Ishikawa (cell line): ENCODE measurements at regions not wholly inside any gene's neighbourhood (a gene's known extent, or its start where the extent isn't known, plus 50 kb on each side); places are given as distances from the start of the nearest gene placed in this dataset.

Source experiments
- CEBPB ChIP-seq: IDR thresholded peaks from 2 replicates; pipeline ENCODE4 v1.6.1; 2012
- CREB1 ChIP-seq: IDR thresholded peaks from 2 replicates; pipeline ENCODE4 v1.6.1; 2012; ENCODE audit warnings: low read depth
- EGR1 ChIP-seq: IDR thresholded peaks from 2 replicates; pipeline ENCODE4 v1.6.1; 2012
- EP300 ChIP-seq: IDR thresholded peaks from 2 replicates; pipeline ENCODE4 v1.6.1; 2012; ENCODE audit warnings: borderline replicate concordance
- MAX ChIP-seq: IDR thresholded peaks from 2 replicates; pipeline ENCODE4 v1.6.1; 2012
- NFIC ChIP-seq: IDR thresholded peaks from 2 replicates; pipeline ENCODE4 v1.6.1; 2012
- RAD21 ChIP-seq: IDR thresholded peaks from 2 replicates; pipeline ENCODE4 v1.6.1; 2012; ENCODE audit warnings: low read depth
- REST ChIP-seq: IDR thresholded peaks from 2 replicates; pipeline ENCODE4 v1.6.1; 2012; ENCODE audit warnings: low read depth, mild to moderate bottlenecking
- TAF1 ChIP-seq: IDR thresholded peaks from 2 replicates; pipeline ENCODE4 v1.6.1; 2012; ENCODE audit warnings: low read depth, mild to moderate bottlenecking
- TCF12 ChIP-seq: IDR thresholded peaks from 2 replicates; pipeline ENCODE4 v1.6.1; 2012; ENCODE audit warnings: low read depth
- USF1 ChIP-seq: IDR thresholded peaks from 2 replicates; pipeline ENCODE4 v1.6.1; 2012
- YY1 ChIP-seq: IDR thresholded peaks from 2 replicates; pipeline ENCODE4 v1.6.1; 2012; ENCODE audit warnings: low read depth
- ZBTB7A ChIP-seq: IDR thresholded peaks from 2 replicates; pipeline ENCODE4 v1.6.1; 2012; ENCODE audit warnings: low read depth

- TF ChIP-seq RAD21 (no peak), MAX (no peak), TAF1 (no peak), EP300 (no peak), CEBPB (no peak), ZBTB7A (no peak), REST (no peak), CREB1 (no peak), USF1 (no peak), YY1 (no peak), TCF12 (no peak), EGR1 (no peak), NFIC (no peak)
Measured at GRCh38 chr18:42644729-42645131, 470.8 kb downstream of the RIT2 start.
